Activated T-cell treated with anti-CD3 and anti-CD28 coated beads for 4 hours (primary cell): ENCODE measurements at regions not wholly inside any gene's neighbourhood (a gene's known extent, or its start where the extent isn't known, plus 50 kb on each side); places are given as distances from the start of the nearest gene placed in this dataset.

Experiments used
- DNase-seq: peaks from one replicate; pipeline ENCODE4 v3.0.0-alpha.2; 2020

- DNase-seq = no peak
Observed at GRCh38 chr1:208923946-208924720, 659.4 kb upstream of the CAMK1G start.

DNA sequence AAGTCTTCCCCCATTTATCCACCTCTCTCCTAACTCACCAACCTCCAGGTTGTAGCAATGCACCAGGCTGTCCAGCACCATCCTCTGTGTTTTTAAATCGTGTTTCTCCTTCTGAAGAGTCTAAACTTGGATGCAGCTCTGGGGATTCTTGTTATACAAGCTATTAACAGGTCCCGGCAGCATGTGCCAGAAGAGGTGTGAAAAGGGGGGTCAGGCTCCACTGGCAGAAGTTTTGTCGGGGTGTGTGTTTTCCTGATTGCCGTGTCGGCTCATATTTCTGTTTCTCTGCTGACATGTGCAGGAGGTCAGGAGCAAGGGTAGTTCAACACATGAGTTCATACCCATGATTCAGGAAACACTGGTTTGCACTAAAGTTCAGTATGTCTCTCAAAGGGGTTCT lies 658.6 kb upstream of the CAMK1G start:
- DNase-seq = no peak

- no peak for DNase-seq
Observed at GRCh38 chr1:208928349-208929010, 655.0 kb upstream of the CAMK1G start.

DNA sequence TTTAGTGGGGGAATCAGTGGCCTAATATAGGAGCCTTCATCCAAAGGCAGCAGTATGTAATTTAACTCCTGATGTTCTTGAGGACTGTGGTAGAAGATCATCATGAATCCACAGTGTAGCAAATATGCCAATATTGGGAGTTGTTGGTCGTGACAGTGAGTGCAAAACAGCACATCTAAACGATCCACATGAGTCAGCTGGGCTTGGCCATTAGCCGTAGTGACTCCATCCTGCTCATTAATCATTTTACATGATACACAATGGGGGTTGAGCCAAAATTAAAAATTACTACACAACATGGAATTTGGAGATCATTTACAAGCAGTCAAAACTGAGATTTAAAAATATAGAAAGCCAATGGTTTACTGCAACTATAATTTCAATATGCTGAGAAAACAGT lies 653.9 kb upstream of the CAMK1G start:
- DNase-seq = no peak

GRCh38 chr1:208931936-208932335 lies 651.6 kb upstream of the CAMK1G start:
- DNase-seq = no peak

DNA sequence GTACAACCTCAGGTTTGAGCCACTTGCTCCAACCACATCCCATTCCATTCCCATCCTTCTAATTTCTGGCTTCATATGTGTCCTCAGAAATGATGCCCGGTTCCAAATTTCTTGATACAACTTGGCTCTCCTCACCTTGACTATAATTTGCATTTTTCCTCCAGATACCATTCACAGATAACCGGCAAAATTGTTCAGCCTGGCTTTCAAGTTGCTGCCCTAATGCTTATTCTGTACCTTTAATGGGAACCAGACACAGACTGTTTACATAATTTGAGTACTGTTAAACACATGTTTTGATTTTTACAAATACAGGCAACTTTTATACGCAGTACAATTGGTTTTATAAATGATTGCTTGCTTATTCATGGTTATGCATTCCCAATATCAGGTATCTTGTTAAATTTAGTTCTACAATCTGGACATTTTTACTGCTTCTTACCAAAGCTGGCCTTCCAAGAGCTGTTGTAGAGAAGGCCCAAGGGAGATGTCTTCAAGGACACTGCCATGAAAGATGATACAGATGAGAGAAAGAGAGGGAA lies 649.5 kb upstream of the CAMK1G start:
- DNase-seq = no peak

DNA sequence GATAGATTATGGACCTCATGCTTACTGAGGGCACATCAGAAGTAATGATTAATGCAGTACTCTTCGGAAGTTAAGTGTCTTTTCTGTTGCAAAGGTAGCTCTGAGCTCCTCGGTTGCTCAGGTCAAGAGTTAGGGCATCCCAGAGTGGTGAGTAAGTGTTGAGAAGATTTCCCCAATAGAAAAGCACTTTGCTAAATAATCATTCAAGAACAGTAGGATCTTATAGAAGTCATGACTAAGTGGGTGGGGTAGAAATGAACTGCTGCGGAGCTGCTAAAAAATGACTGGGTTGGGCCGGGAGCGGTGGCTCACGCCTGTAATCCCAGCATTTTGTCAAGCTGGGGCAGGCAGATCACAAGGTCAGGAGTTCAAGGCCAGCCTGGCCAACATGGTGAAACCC lies 648.6 kb upstream of the CAMK1G start:
- no peak for DNase-seq

- DNase-seq = no peak
Observed at GRCh38 chr1:208935517-208936187, 647.9 kb upstream of the CAMK1G start.

GRCh38 chr1:208939537-208940085 lies 643.9 kb upstream of the CAMK1G start:
- DNase-seq = no peak

DNA sequence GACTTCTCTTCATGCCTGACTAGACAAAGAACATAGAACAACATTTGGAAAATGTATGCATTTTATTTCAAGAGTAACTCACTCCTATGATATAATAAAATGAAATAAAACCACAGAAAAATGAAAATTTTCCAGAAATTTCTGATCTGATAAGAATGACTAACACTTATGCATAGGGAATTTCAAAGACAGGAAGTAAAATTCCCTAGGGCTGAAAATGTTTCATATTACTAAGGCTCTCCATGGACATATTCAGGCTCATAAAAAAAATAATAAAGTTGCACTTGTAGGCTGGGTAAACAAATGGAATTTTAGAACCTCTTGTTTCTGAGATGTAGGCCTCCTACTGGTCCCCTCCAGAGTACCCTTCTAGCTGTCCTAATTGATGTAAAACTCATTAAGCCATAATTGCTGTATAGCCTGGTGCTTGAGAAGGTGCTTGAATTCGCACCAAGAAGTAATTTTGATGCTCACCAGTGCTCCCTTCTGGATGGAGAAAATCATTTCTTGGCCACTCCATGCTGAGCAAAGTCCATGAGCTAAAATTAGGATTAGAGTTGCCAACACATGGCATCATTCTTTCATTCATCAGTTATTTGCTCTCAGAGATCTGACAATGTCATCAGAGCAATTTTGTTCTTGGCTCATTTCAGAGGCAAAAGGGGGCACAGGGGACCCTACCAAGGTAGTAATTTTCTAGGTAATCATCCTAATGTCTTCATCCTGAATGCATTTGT lies 641.0 kb upstream of the CAMK1G start:
- DNase-seq = no peak

DNA sequence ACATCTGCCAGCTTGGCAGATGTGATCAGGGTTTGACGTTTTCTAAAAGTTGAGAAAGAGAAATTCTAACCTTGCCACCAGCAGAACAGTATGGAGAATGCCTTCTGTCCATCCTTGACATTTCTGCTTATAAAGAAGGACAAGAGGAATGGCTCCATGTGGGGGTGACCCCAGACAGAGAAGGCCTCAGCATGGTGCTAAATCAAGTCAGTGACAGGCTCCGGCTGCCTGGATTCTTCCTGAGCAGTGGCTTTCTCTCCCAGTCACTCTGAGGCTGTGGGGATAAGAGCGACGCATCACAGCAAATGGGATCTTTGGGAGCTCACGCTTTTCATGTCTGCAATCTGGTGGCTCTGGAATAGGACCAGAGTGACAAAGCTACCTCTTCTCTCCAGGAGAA lies 640.2 kb upstream of the CAMK1G start:
- no peak for DNase-seq

- DNase-seq = no peak
Observed at GRCh38 chr1:208944981-208945451, 638.5 kb upstream of the CAMK1G start.

DNA sequence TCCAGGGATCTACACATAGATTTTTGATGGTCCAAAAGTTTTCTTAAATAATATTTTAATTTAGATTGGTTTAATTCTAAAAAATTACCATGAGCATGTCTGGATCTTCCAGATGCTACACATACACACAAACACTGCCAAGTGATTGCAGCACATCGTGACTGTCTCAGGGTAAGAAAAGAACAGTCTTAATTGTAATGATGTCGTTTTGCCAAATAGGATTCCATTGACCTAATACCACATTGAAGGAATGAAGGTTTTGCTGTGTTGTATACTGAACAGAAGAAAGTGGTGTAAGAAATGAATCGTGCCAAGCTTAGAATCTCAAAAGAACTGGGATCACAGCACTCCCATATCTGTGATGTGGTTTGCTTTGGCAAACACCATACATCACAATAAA lies 633.3 kb upstream of the CAMK1G start:
- no peak for DNase-seq

GRCh38 chr1:208951026-208951525 lies 632.4 kb upstream of the CAMK1G start:
- DNase-seq = no peak

DNA sequence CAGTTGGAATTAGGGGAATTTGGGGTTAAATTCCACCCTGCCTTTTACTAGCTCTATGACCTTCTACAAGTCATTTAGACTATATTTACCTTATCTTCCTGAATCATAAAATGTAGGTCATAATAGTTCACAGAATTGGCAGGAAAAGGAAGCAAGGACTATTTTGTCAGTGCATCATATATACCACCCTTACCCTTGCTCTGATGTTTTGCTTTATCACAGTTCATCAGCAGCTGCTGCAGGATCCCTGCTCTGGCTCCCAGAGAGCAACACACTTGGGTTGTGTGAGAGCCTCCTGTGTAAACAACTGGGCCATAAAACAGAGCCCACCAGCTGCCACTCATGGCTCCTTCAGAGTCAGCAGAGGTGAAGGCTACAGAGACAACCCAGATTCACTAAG lies 631.6 kb upstream of the CAMK1G start:
- DNase-seq = no peak

DNA sequence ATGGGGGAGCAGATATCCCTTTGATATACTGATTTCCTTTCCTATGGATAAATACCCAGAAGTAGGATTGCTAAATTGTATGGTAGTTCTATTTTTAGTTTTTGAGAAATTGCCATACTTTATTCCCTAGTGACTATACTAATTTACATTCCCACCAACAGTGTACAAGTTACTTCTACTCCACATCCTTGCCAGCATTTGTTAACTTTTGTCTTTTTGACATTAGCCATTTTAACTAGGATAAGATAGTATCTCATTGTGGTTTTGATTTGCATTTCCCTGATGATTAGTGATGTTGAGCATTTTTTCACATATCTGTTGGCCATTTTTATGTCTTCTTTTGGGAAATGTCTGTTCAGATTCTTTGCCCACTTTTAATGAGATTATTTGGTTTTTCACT lies 620.6 kb upstream of the CAMK1G start:
- DNase-seq = no peak

DNA sequence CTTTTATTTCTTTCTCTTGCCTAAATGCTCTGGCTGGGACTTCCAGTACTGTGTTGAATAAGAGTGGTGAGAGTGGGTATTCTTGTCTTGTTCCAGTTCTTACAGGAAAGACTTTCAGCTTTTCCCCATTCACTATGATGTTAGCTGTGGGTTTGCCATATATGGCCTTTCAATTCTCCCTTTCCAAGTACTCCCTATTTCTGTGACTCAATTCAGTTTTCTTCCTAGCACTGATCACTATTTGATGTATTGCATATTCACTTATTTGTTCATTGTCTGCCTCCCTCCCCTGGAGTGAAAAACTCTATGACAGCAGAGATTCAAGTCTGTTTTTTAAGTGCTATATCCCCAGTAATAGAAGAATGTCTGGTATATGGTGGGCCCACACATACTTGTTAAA lies 618.2 kb upstream of the CAMK1G start:
- DNase-seq = no peak

GRCh38 chr1:208967334-208967733 lies 616.2 kb upstream of the CAMK1G start:
- no peak for DNase-seq

GRCh38 chr1:208974717-208975116 lies 608.8 kb upstream of the CAMK1G start:
- DNase-seq = no peak

DNA sequence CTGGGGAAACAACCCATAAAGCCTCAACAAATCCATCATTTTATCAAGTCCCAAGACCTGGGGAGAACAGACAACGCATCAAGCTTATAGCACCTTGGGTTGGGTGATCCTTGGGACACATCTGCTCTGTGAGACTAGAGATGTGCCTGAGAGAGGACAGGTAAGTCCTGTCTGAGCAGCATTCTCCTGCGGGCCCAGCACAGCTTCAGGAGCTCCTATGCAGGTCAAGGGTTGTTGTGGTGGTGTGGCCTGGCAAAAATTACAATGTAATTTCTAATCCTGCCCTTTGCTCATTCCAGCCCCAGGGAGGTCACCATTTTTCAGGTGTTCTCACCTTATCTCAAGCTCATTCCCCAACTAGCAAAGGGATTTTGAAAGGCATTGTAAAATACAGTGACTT lies 608.1 kb upstream of the CAMK1G start:
- DNase-seq = no peak

GRCh38 chr1:208977012-208977411 lies 606.5 kb upstream of the CAMK1G start:
- no peak for DNase-seq

- DNase-seq = no peak
Observed at GRCh38 chr1:208977638-208978256, 605.8 kb upstream of the CAMK1G start.
